HepG2 (cell line): ENCODE measurements at regions not wholly inside any gene's neighbourhood (a gene's known extent, or its start where the extent isn't known, plus 50 kb on each side); places are given as distances from the start of the nearest gene placed in this dataset.

Experiments used
- ATAC-seq: fragments of 200-7000 bp; cut with Tn5 transposase; 3 replicates; pipeline ENCODE4 v1.9.1; 2020; ENCODE audit warnings: mild to moderate bottlenecking, moderate library complexity
- BruUV-seq: library from RNA; stranded (reverse); fragments of 400-500 nt; replicated peaks from 2 replicates; lab custom pipeline; 2021; lab: Mats Ljungman, UMichigan
- CTCF ChIA-PET: fragments of 300-600 bp; formaldehyde crosslinking; extraction: SDS; loops from one replicate; lab custom pipeline; 2021; ENCODE audit warnings: low total read pairs, inconsistent platforms, low intra/inter-chr PET ratio; lab: Yijun Ruan, JAX
- POLR2A ChIA-PET: fragments of 350-600 bp; sonication (Branson Sonifier 250); formaldehyde crosslinking; loops from one replicate; lab custom pipeline; 2020; ENCODE audit warnings: antibody characterized with exemption, inconsistent platforms; lab: Yijun Ruan, JAX
- DNase-seq: peaks from one replicate; pipeline ENCODE4 v3.0.0-alpha.2; 2015; ENCODE audit warnings: low spot score
- FAIRE-seq: peaks from 3 replicates; lab custom pipeline; 2011; peaks lifted over from hg19 to GRCh38; lab: Jason Lieb, UNC
- H2AFZ ChIP-seq: one replicate; pipeline ENCODE4 v1.6.1; 2011; ENCODE audit warnings: low read length, inconsistent platforms
- H3K27ac ChIP-seq: fragments of 300-600 bp; 3 replicates; pipeline ENCODE4 v1.8.0; 2011; ENCODE audit warnings: mixed run types, mild to moderate bottlenecking, mixed read lengths, low read length, inconsistent platforms; ENCODE audit not compliant: insufficient read depth; ENCODE audit errors: extremely low read length
- H3K27me3 ChIP-seq, 2 experiments: fragments of 200-600 bp in 1 of 2; 2 replicates in 1 of 2; 3 replicates in 1 of 2; pipeline versions ENCODE4 v1.6.0 to v1.8.0; 2011; ENCODE audit warnings: low read length in 2 of 2, mild to moderate bottlenecking in 2 of 2, moderate library complexity in 2 of 2, inconsistent platforms in 1 of 2; ENCODE audit not compliant: insufficient read depth in 2 of 2, control insufficient read depth in 1 of 2
- H3K36me3 ChIP-seq, 2 experiments: fragments of 200-600 bp in 1 of 2; replicated peaks in 1 of 2; 2 replicates in 1 of 2; 3 replicates in 1 of 2; pipeline versions ENCODE4 v1.5.1 to v1.8.0; 2011; ENCODE audit warnings: low read length in 2 of 2, inconsistent platforms in 1 of 2; ENCODE audit not compliant: insufficient read depth in 2 of 2, control insufficient read depth in 1 of 2
- H3K4me1 ChIP-seq: 2 replicates; pipeline ENCODE4 v1.5.1; 2012; ENCODE audit warnings: low read length, inconsistent platforms; ENCODE audit not compliant: insufficient read depth
- H3K4me2 ChIP-seq: 2 replicates; pipeline ENCODE4 v1.6.0; 2011; ENCODE audit warnings: low read depth, low read length, inconsistent platforms
- H3K4me3 ChIP-seq, 3 experiments: fragments of 200-600 bp in 1 of 3; sonication (generic), shearing (Covaris generic) in 1 of 3; replicated peaks in 1 of 3; 2 replicates each; pipeline ENCODE4 v1.5.1; 2011 to 2016; ENCODE audit warnings: low read length in 3 of 3, inconsistent platforms in 2 of 3, low read depth in 2 of 3, mild to moderate bottlenecking in 2 of 3, control low read depth in 1 of 3, mixed read lengths in 1 of 3; ENCODE audit not compliant: insufficient read depth in 1 of 3
- H3K79me2 ChIP-seq: one replicate; pipeline ENCODE4 v1.6.1; 2011; ENCODE audit warnings: low read length, inconsistent platforms; ENCODE audit not compliant: insufficient read depth
- H3K9ac ChIP-seq: 2 replicates; pipeline ENCODE4 v1.6.0; 2011; ENCODE audit warnings: mild to moderate bottlenecking, low read depth, low read length, inconsistent platforms; ENCODE audit not compliant: insufficient read depth
- H3K9me3 ChIP-seq: 2 replicates; pipeline ENCODE4 v1.5.1; 2012; ENCODE audit warnings: mild to moderate bottlenecking, low read length
- H4K20me1 ChIP-seq: 2 replicates; pipeline ENCODE4 v1.6.0; 2011; ENCODE audit warnings: inconsistent platforms, mild to moderate bottlenecking, low read length, moderate library complexity; ENCODE audit not compliant: insufficient read depth
- CBX2 ChIP-seq, 2 experiments: fragments of 200-600 bp in 1 of 2; sonication (generic); formaldehyde crosslinking in 1 of 2; IDR thresholded peaks; 2 replicates each; pipeline versions ENCODE4 v1.7.0 to v1.8.1; 2018 to 2022; ENCODE audit warnings: low read depth in 2 of 2, low read length in 1 of 2, mild to moderate bottlenecking in 1 of 2, missing genetic modification reagents in 1 of 2
- EZH2 ChIP-seq: conservative IDR thresholded peaks from 2 replicates; pipeline ENCODE4 v1.6.1; 2012; ENCODE audit warnings: mild to moderate bottlenecking, low read depth, low read length, moderate library complexity
- HCFC1 ChIP-seq: fragments of 150-350 bp; IDR thresholded peaks from 2 replicates; pipeline ENCODE4 v1.6.1; 2014; ENCODE audit warnings: low read depth, low read length
- MXD3 ChIP-seq: IDR thresholded peaks from 2 replicates; pipeline ENCODE4 v1.6.1; 2016; ENCODE audit warnings: mild to moderate bottlenecking, missing biosample characterization, missing genetic modification reagents
- TEAD3 ChIP-seq: optimal IDR thresholded peaks from 2 replicates; pipeline ENCODE3; 2016; ENCODE audit warnings: borderline replicate concordance
- TFDP1 ChIP-seq: IDR thresholded peaks from 2 replicates; pipeline ENCODE4 v1.6.1; 2016; ENCODE audit warnings: missing compliant biosample characterization, missing genetic modification reagents, borderline replicate concordance
- ZMAT5 ChIP-seq: sonication (generic); formaldehyde crosslinking; IDR thresholded peaks from 2 replicates; pipeline ENCODE4 v1.5.0; 2020; ENCODE audit warnings: mild to moderate bottlenecking, low read depth, missing genetic modification reagents, borderline replicate concordance
- ZNF510 ChIP-seq: sonication (generic); formaldehyde crosslinking; IDR thresholded peaks from 2 replicates; pipeline ENCODE4 v1.4.0; 2020; ENCODE audit warnings: low read depth, mild to moderate bottlenecking, missing genetic modification reagents
- WGBS: methylation state at CpG from one replicate; pipeline ENCODE4 v1.1.6; 2017; ENCODE audit warnings: low lambda C conversion rate; 5-methylcytosine and 5-hydroxymethylcytosine counted together
- in situ Hi-C: cut with HindIII; loops from 2 replicates; pipeline ENCODE4 v1.10.0; 2017; ENCODE audit warnings: low pct_unique_long_range_greater_than_20kb; ENCODE audit not compliant: extremely low pct_ligation_motif_present
- intact Hi-C: fragments of 100-400 bp; cut with micrococcal nuclease; formaldehyde crosslinking; loops from one replicate; pipeline ENCODE4 v1.10.0; 2022; ENCODE audit not compliant: unreplicated experiment
- TF ChIP-seq, protein P1 (sequence below): sonication (generic); formaldehyde crosslinking; IDR thresholded peaks from 2 replicates; pipeline ENCODE4 v1.5.1; 2020; ENCODE audit warnings: mild to moderate bottlenecking, missing genetic modification reagents, moderate library complexity

DNA sequence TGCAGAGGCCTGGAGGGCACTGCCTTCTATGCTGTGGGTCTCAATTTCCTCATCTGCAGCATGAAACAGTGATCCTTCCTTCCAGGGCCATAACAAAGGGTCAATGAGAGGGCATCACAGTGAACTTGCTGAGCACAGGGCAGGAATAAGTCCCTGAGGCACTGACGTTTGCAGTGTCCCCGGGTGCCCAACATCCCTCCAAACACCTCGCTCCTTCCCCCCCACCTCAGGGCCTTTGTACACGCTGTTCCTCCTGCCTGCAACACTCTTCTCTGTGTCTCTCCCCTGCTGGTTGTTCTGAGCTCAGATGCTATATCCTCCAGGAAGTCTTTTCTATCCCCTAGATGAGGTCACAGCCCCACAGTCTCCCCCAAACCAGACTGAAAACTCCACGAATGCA is 59.7 kb upstream of the TCF20 start:
- ATAC-seq (no peak), FAIRE-seq (no peak), DNase-seq (no peak)
- Histone ChIP-seq H3K27ac (no peak overlapping the region), H3K4me2 (no peak overlapping the region), H3K4me1 (no peaks in the 10 kb centered on the region), H3K36me3 (no peaks in the 10 kb centered on the region), H3K4me3 (no peak overlapping the region), H4K20me1 (no peaks in the 10 kb centered on the region), H3K27me3 (peaks cover 0 to 41% of the 10 kb centered on the region in 2 experiments; a peak in 4 of 5 replicates), H2AFZ (no peak overlapping the region), H3K79me2 (no peaks in the 10 kb centered on the region), H3K9ac (no peak overlapping the region), H3K9me3 (no peaks in the 10 kb centered on the region)
- ChIA-PET POLR2A (no interaction called here), CTCF (no interaction called here)
- TF ChIP-seq, protein P1, sequence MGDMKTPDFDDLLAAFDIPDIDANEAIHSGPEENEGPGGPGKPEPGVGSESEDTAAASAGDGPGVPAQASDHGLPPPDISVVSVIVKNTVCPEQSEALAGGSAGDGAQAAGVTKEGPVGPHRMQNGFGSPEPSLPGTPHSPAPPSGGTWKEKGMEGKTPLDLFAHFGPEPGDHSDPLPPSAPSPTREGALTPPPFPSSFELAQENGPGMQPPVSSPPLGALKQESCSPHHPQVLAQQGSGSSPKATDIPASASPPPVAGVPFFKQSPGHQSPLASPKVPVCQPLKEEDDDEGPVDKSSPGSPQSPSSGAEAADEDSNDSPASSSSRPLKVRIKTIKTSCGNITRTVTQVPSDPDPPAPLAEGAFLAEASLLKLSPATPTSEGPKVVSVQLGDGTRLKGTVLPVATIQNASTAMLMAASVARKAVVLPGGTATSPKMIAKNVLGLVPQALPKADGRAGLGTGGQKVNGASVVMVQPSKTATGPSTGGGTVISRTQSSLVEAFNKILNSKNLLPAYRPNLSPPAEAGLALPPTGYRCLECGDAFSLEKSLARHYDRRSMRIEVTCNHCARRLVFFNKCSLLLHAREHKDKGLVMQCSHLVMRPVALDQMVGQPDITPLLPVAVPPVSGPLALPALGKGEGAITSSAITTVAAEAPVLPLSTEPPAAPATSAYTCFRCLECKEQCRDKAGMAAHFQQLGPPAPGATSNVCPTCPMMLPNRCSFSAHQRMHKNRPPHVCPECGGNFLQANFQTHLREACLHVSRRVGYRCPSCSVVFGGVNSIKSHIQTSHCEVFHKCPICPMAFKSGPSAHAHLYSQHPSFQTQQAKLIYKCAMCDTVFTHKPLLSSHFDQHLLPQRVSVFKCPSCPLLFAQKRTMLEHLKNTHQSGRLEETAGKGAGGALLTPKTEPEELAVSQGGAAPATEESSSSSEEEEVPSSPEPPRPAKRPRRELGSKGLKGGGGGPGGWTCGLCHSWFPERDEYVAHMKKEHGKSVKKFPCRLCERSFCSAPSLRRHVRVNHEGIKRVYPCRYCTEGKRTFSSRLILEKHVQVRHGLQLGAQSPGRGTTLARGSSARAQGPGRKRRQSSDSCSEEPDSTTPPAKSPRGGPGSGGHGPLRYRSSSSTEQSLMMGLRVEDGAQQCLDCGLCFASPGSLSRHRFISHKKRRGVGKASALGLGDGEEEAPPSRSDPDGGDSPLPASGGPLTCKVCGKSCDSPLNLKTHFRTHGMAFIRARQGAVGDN (CRISPR knock-in tag): no peak
- TF ChIP-seq CBX2 (IDR thresholded peaks at IDR 0.05; ENCODE audit: low read depth, low read length) (no peak), CBX2 (CRISPR knock-in tag; IDR thresholded peaks at IDR 0.05; ENCODE audit: low read depth) (no peak)
- BruUV-seq: no TSS peak
- 16% methylated on average over 3 of the region's 5 CpGs for WGBS
- in situ Hi-C loops: no loop called here
- intact Hi-C loops: no loop called here

DNA sequence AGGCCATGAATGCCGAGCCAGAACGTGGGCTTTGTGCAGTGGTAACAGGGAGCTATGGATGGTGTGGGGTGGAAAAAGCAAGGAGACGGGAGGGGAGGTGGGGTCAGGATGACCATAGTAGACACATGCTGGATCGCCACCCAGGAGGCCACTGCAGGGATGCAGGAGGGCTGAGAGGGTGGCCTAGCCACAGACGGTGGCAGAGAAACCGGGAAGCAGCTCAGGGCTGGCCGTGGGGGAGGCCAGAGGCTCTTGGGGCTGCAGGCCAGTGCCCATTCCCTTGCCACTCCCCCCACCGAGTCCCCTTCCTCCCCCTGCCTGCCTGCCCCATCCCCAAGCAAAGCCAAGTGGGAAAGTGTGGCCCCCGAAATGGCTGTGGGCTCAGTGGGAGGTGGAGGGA is 59.1 kb upstream of the TCF20 start:
- Histone ChIP-seq H4K20me1 (no peaks in the 10 kb centered on the region), H3K27me3 (peaks cover 0 to 36% of the 10 kb centered on the region in 2 experiments; a peak in 3 of 5 replicates), H3K79me2 (no peaks in the 10 kb centered on the region), H3K9ac (no peak overlapping the region), H3K4me3 (no peak overlapping the region), H3K4me2 (no peak overlapping the region), H3K36me3 (no peaks in the 10 kb centered on the region), H2AFZ (no peak overlapping the region), H3K4me1 (no peaks in the 10 kb centered on the region), H3K27ac (no peak overlapping the region), H3K9me3 (no peaks in the 10 kb centered on the region)
- DNase-seq (no peak), FAIRE-seq (no peak), ATAC-seq (no peak)
- ChIA-PET POLR2A (no interaction called here), CTCF (no interaction called here)
- in situ Hi-C loops (no loop called here), intact Hi-C loops (no loop called here)
- BruUV-seq: no TSS peak
- WGBS: 25% methylated on average over 7 of the region's 9 CpGs
- TF ChIP-seq TFDP1 (no peak), EZH2 (no peak), HCFC1 (no peak), MXD3 (CRISPR knock-in tag) (no peak), ZNF510 (CRISPR knock-in tag) (no peak), TEAD3 (CRISPR knock-in tag) (no peak), ZMAT5 (CRISPR knock-in tag) (no peak)
